IPS DF 6.9 (cell line): ENCODE measurements at regions not wholly inside any gene's neighbourhood (a gene's known extent, or its start where the extent isn't known, plus 50 kb on each side); places are given as distances from the start of the nearest gene placed in this dataset.

Experiments
- DNase-seq: peaks from one replicate; pipeline ENCODE4 v3.0.0-alpha.2; 2013; ENCODE audit warnings: low read depth, low spot score
- H3K27ac ChIP-seq: one replicate; pipeline ENCODE4 v1.5.1; 2013; ENCODE audit warnings: low read length, control low read depth
- H3K27me3 ChIP-seq: 2 replicates; pipeline ENCODE4 v1.6.1; 2013; ENCODE audit warnings: mild to moderate bottlenecking, low read length; ENCODE audit not compliant: control insufficient read depth, insufficient read depth
- H3K36me3 ChIP-seq: 2 replicates; pipeline ENCODE4 v1.6.1; 2013; ENCODE audit warnings: low read length; ENCODE audit not compliant: control insufficient read depth, insufficient read depth
- H3K4me1 ChIP-seq: 2 replicates; pipeline ENCODE4 v1.6.1; 2013; ENCODE audit warnings: low read length; ENCODE audit not compliant: control insufficient read depth, insufficient read depth
- H3K4me3 ChIP-seq: 2 replicates; pipeline ENCODE4 v1.5.1; 2013; ENCODE audit warnings: mild to moderate bottlenecking, low read length
- H3K9me3 ChIP-seq: 2 replicates; pipeline ENCODE4 v1.6.1; 2013; ENCODE audit warnings: low read length, inconsistent platforms; ENCODE audit not compliant: control insufficient read depth, insufficient read depth
- WGBS: extraction: QIAGEN DNeasy Blood & Tissue Kit; methylation state at CpG from one replicate; pipeline ENCODE4 v1.1.7; 2013; ENCODE audit warnings: mixed read lengths, missing lambda C conversion rate; ENCODE audit not compliant: insufficient read length, insufficient coverage; 5-methylcytosine and 5-hydroxymethylcytosine counted together

GRCh38 chr7:89797965-89798598, 356.2 kb upstream of the STEAP1 start:
- no peaks in the 10 kb centered on the region for H3K9me3 ChIP-seq
- DNase-seq: no peak
- H3K27me3 ChIP-seq: no peaks in the 10 kb centered on the region
- no peak overlapping the region for H3K4me3 ChIP-seq
- no peaks in the 10 kb centered on the region for H3K36me3 ChIP-seq
- no peak overlapping the region for H3K27ac ChIP-seq
- H3K4me1 ChIP-seq: peaks cover 3% of the 10 kb centered on the region
- WGBS: no CpG with 5 or more reads among the region's 3 CpGs

- no peaks in the 10 kb centered on the region for H3K27me3 ChIP-seq
- WGBS: no CpG with 5 or more reads among the region's 2 CpGs
- DNase-seq: no peak
These were observed 355.7 kb upstream of the STEAP1 start for GRCh38 chr7:89798599-89798996.

GRCh38 chr7:89800761-89801160, 353.5 kb upstream of the STEAP1 start:
- Histone ChIP-seq H3K4me1 (peaks cover 3% of the 10 kb centered on the region), H3K27ac (no peak overlapping the region), H3K9me3 (no peaks in the 10 kb centered on the region), H3K4me3 (no peak overlapping the region), H3K27me3 (no peaks in the 10 kb centered on the region), H3K36me3 (no peaks in the 10 kb centered on the region)
- DNase-seq: no peak
- WGBS: no CpG with 5 or more reads among the region's 2 CpGs

More at GRCh38 chr7:89798599-89798996, 355.7 kb upstream of the STEAP1 start:
- no peak overlapping the region for H3K27ac ChIP-seq
- no peak overlapping the region for H3K4me3 ChIP-seq
- H3K9me3 ChIP-seq: no peaks in the 10 kb centered on the region
- H3K4me1 ChIP-seq: peaks cover 3% of the 10 kb centered on the region
- no peaks in the 10 kb centered on the region for H3K36me3 ChIP-seq

- Histone ChIP-seq H3K27ac (no peak overlapping the region), H3K9me3 (no peaks in the 10 kb centered on the region), H3K36me3 (no peaks in the 10 kb centered on the region), H3K27me3 (no peaks in the 10 kb centered on the region), H3K4me3 (no peak overlapping the region), H3K4me1 (no peaks in the 10 kb centered on the region)
- no peak for DNase-seq
- no CpG with 5 or more reads among the region's 1 CpG for WGBS
These were observed 345.0 kb upstream of the STEAP1 start for GRCh38 chr7:89809291-89809690.

GRCh38 chr7:89813081-89813480, 341.2 kb upstream of the STEAP1 start:
- H3K4me3 ChIP-seq: no peak overlapping the region
- no CpG with 5 or more reads among the region's 1 CpG for WGBS
- H3K27ac ChIP-seq: no peak overlapping the region
- H3K9me3 ChIP-seq: no peaks in the 10 kb centered on the region
- H3K36me3 ChIP-seq: no peaks in the 10 kb centered on the region
- DNase-seq: no peak
- H3K4me1 ChIP-seq: no peaks in the 10 kb centered on the region
- no peaks in the 10 kb centered on the region for H3K27me3 ChIP-seq

GRCh38 chr7:89826121-89826520, 328.1 kb upstream of the STEAP1 start:
- no CpG with 5 or more reads among the region's 1 CpG for WGBS
- Histone ChIP-seq H3K36me3 (no peaks in the 10 kb centered on the region), H3K27ac (no peak overlapping the region), H3K4me3 (no peak overlapping the region), H3K9me3 (no peaks in the 10 kb centered on the region), H3K4me1 (no peaks in the 10 kb centered on the region), H3K27me3 (no peaks in the 10 kb centered on the region)
- no peak for DNase-seq

GRCh38 chr7:89826557-89826956, 327.7 kb upstream of the STEAP1 start:
- no peak overlapping the region for H3K4me3 ChIP-seq
- H3K9me3 ChIP-seq: no peaks in the 10 kb centered on the region
- no peaks in the 10 kb centered on the region for H3K27me3 ChIP-seq

GRCh38 chr7:89837515-89837914, 316.8 kb upstream of the STEAP1 start:
- no peak for DNase-seq
- WGBS: no CpG with 5 or more reads among the region's 1 CpG
- H3K36me3 ChIP-seq: no peaks in the 10 kb centered on the region
- H3K27ac ChIP-seq: no peak overlapping the region
- no peaks in the 10 kb centered on the region for H3K9me3 ChIP-seq
- no peaks in the 10 kb centered on the region for H3K4me1 ChIP-seq
- H3K27me3 ChIP-seq: no peaks in the 10 kb centered on the region
- H3K4me3 ChIP-seq: no peak overlapping the region

More at GRCh38 chr7:89826557-89826956, 327.7 kb upstream of the STEAP1 start:
- H3K36me3 ChIP-seq: no peaks in the 10 kb centered on the region
- no peaks in the 10 kb centered on the region for H3K4me1 ChIP-seq
- no peak for DNase-seq
- no peak overlapping the region for H3K27ac ChIP-seq

GRCh38 chr7:89839329-89839728, 314.9 kb upstream of the STEAP1 start:
- H3K27ac ChIP-seq: no peak overlapping the region
- no peaks in the 10 kb centered on the region for H3K27me3 ChIP-seq
- WGBS: 100% methylated on average over 2 of the region's 3 CpGs

GRCh38 chr7:89845952-89846351, 308.3 kb upstream of the STEAP1 start:
- Histone ChIP-seq H3K27me3 (no peaks in the 10 kb centered on the region), H3K4me1 (no peaks in the 10 kb centered on the region), H3K4me3 (no peak overlapping the region), H3K27ac (no peak overlapping the region), H3K9me3 (no peaks in the 10 kb centered on the region), H3K36me3 (no peaks in the 10 kb centered on the region)
- DNase-seq: no peak
- WGBS: no CpG with 5 or more reads among the region's 2 CpGs

More at GRCh38 chr7:89839329-89839728, 314.9 kb upstream of the STEAP1 start:
- Histone ChIP-seq H3K36me3 (no peaks in the 10 kb centered on the region), H3K4me3 (no peak overlapping the region), H3K4me1 (no peaks in the 10 kb centered on the region), H3K9me3 (no peaks in the 10 kb centered on the region)
- DNase-seq: no peak

- DNase-seq: no peak
- Histone ChIP-seq H3K36me3 (no peaks in the 10 kb centered on the region), H3K9me3 (no peaks in the 10 kb centered on the region), H3K27ac (no peak overlapping the region), H3K4me3 (no peak overlapping the region), H3K4me1 (no peaks in the 10 kb centered on the region), H3K27me3 (no peaks in the 10 kb centered on the region)
- WGBS: no CpG with 5 or more reads among the region's 4 CpGs
These were observed 305.2 kb upstream of the STEAP1 start for GRCh38 chr7:89849052-89849451.
